A673 (cell line): ENCODE measurements at regions not wholly inside any gene's neighbourhood (a gene's known extent, or its start where the extent isn't known, plus 50 kb on each side); places are given as distances from the start of the nearest gene placed in this dataset.

Experiments
- BruUV-seq: library from RNA; stranded (reverse); fragments of 400-500 nt; replicated peaks from 2 replicates; lab custom pipeline; 2021; lab: Mats Ljungman, UMichigan
- CTCF ChIA-PET: fragments of 300-600 bp; sonication (Branson Sonifier 250); formaldehyde crosslinking; loops from one replicate; lab custom pipeline; 2022; ENCODE audit warnings: antibody characterized with exemption; lab: Charles Lee
- POLR2A ChIA-PET: fragments of 300-600 bp; sonication (Branson Sonifier 250); formaldehyde crosslinking; loops from one replicate; lab custom pipeline; 2022; ENCODE audit warnings: antibody characterized with exemption; ENCODE audit not compliant: low non-redundant PET; lab: Charles Lee
- DNase-seq: peaks from one replicate; pipeline ENCODE4 v3.0.0-alpha.2; 2015; ENCODE audit warnings: low spot score
- H3K27ac ChIP-seq: fragments of 200-600 bp; sonication (generic); 2 replicates; pipeline ENCODE4 v1.5.1; 2016; ENCODE audit warnings: mixed run types, low read depth, mild to moderate bottlenecking, mixed read lengths, antibody characterized with exemption, low read length; ENCODE audit not compliant: poor library complexity, severe bottlenecking
- H3K27me3 ChIP-seq: fragments of 200-600 bp; sonication (generic); replicated peaks from 2 replicates; pipeline ENCODE4 v1.6.1; 2017; ENCODE audit warnings: mixed run types, low read depth, mild to moderate bottlenecking, mixed read lengths, antibody characterized with exemption, low read length; ENCODE audit not compliant: insufficient read depth, poor library complexity
- H3K36me3 ChIP-seq: fragments of 200-600 bp; sonication (generic); 2 replicates; pipeline ENCODE4 v1.6.1; 2016; ENCODE audit warnings: mixed run types, mild to moderate bottlenecking, mixed read lengths, antibody characterized with exemption, low read length; ENCODE audit not compliant: insufficient read depth, poor library complexity, severe bottlenecking
- H3K4me1 ChIP-seq: fragments of 200-600 bp; sonication (generic); 2 replicates; pipeline ENCODE4 v1.6.1; 2017; ENCODE audit warnings: mixed run types, mild to moderate bottlenecking, mixed read lengths, antibody characterized with exemption, low read length; ENCODE audit not compliant: insufficient read depth, poor library complexity, severe bottlenecking
- H3K4me3 ChIP-seq: fragments of 200-600 bp; sonication (generic); 2 replicates; pipeline ENCODE4 v1.5.1; 2016; ENCODE audit warnings: low read depth, mixed run types, mild to moderate bottlenecking, mixed read lengths, low read length; ENCODE audit not compliant: poor library complexity, severe bottlenecking
- H3K9me3 ChIP-seq: fragments of 200-600 bp; sonication (generic); 2 replicates; pipeline ENCODE4 v1.6.1; 2016; ENCODE audit warnings: mixed run types, low read depth, mild to moderate bottlenecking, mixed read lengths, antibody characterized with exemption, low read length; ENCODE audit not compliant: poor library complexity, severe bottlenecking
- CTCF ChIP-seq: fragments of 300-800, 200-600 bp; sonication (generic); conservative IDR thresholded peaks from 2 replicates; pipeline ENCODE4 v1.5.1; 2017; ENCODE audit warnings: low read depth, mild to moderate bottlenecking, antibody characterized with exemption, low read length, moderate library complexity, mixed read lengths
- EZH2 ChIP-seq: fragments of 200-600 bp; sonication (generic); IDR thresholded peaks from 2 replicates; pipeline ENCODE4 v1.6.1; 2017; ENCODE audit warnings: borderline replicate concordance, low read depth, mild to moderate bottlenecking, mixed read lengths, antibody characterized with exemption, low read length; ENCODE audit not compliant: poor library complexity, severe bottlenecking
- intact Hi-C: fragments of 100-400 bp; cut with micrococcal nuclease; formaldehyde crosslinking; loops from one replicate; pipeline ENCODE4 v1.10.0; 2022; ENCODE audit not compliant: unreplicated experiment

- intact Hi-C loops, result no loop called here
- no peaks in the 10 kb centered on the region for H3K36me3 ChIP-seq
- DNase-seq, result no peak
- H3K27ac ChIP-seq, result no peak overlapping the region
- no peak overlapping the region for H3K4me3 ChIP-seq
- H3K27me3 ChIP-seq, result no peaks in the 10 kb centered on the region
- H3K9me3 ChIP-seq, result no peaks in the 10 kb centered on the region
- ChIA-PET CTCF (no interaction called here), POLR2A (no interaction called here)
- no TSS peak for BruUV-seq
- TF ChIP-seq EZH2, result no peak
- H3K4me1 ChIP-seq, result no peaks in the 10 kb centered on the region
Observed at GRCh38 chr6:151721146-151721545, 86.3 kb upstream of the ESR1 start.

- no peaks in the 10 kb centered on the region for H3K36me3 ChIP-seq
- POLR2A ChIA-PET, result no interaction called here
- intact Hi-C loops, result no loop called here
- TF ChIP-seq CTCF (no peak), EZH2 (no peak)
- CTCF ChIA-PET, result no interaction called here
- no peaks in the 10 kb centered on the region for H3K27me3 ChIP-seq
- no peaks in the 10 kb centered on the region for H3K9me3 ChIP-seq
- no peak overlapping the region for H3K4me3 ChIP-seq
- no peak overlapping the region for H3K27ac ChIP-seq
- no peak for DNase-seq
- BruUV-seq, result no TSS peak
- H3K4me1 ChIP-seq, result no peaks in the 10 kb centered on the region
Observed at GRCh38 chr6:151721671-151722070, 85.8 kb upstream of the ESR1 start.

GRCh38 chr6:151722342-151722741 lies 85.1 kb upstream of the ESR1 start:
- no peak for DNase-seq
- no TSS peak for BruUV-seq
- Histone ChIP-seq H3K27me3 (no peaks in the 10 kb centered on the region), H3K4me1 (no peaks in the 10 kb centered on the region), H3K36me3 (no peaks in the 10 kb centered on the region), H3K27ac (no peak overlapping the region), H3K9me3 (no peaks in the 10 kb centered on the region), H3K4me3 (no peak overlapping the region)
- ChIA-PET CTCF (no interaction called here), POLR2A (no interaction called here)
- no peak for TF ChIP-seq EZH2
- TF ChIP-seq CTCF, result no peak
- intact Hi-C loops, result no loop called here

- ChIA-PET CTCF (no interaction called here), POLR2A (no interaction called here)
- TF ChIP-seq CTCF, result no peak
- no peak for TF ChIP-seq EZH2
- no TSS peak for BruUV-seq
- Histone ChIP-seq H3K4me3 (no peak overlapping the region), H3K9me3 (no peaks in the 10 kb centered on the region), H3K27me3 (no peaks in the 10 kb centered on the region), H3K27ac (no peak overlapping the region), H3K4me1 (no peaks in the 10 kb centered on the region), H3K36me3 (no peaks in the 10 kb centered on the region)
- intact Hi-C loops, result no loop called here
- no peak for DNase-seq
Observed at GRCh38 chr6:151723152-151723551, 84.3 kb upstream of the ESR1 start.
